ENCODE measurements at regions not wholly inside any gene's neighbourhood (a gene's known extent, or its start where the extent isn't known, plus 50 kb on each side); places are given as distances from the start of the nearest gene placed in this dataset.
"Not testable (repeated sequence)": the region's sequence is repeated elsewhere in the genome, so short reads cannot be mapped to it uniquely, and the experiment has no call there.

DNA sequence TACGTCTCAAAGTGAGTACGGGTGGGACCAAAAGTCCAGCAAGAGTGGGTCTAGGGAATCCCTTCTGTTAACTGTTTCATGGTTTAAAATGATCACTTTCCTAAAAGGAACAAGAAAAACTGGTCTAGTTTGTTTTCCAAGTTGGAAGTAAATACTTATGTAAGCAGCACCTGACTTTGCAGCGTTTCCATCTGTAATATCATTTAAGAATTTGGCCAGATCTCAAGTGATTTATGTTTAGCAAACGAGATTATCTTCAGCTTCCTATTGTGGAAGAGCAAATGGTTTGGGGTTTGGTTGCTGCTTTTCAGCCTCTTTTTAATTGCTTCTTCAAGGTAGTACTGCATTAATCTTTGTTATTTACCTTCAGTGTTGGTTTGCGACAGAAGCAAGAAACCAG lies 50.4 kb downstream of the FHIP1A start:
- DNase-seq (ENCODE audit: extremely low read depth, low read depth, low spot score): no peak

DNA sequence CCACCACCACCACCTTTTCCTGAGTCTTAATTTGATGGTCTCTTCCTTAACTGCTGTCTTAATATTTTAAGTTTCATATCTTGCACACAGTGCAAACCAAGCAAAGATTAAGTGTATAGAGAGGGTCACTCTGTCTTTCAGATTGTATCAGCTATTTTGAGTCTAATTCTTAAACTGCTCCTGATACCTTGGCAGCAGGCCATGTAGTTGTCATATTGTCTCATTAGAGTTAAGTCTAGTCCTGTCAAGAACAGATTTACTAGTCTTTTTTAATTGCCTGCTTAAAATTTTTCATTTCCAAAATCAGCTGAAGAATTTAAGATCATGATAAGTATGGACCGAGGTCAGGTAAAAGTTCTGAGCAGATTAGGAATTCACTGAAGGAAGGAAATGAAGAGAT lies 51.5 kb downstream of the FHIP1A start:
- DNase-seq (ENCODE audit: extremely low read depth, low read depth, low spot score): no peak

DNA sequence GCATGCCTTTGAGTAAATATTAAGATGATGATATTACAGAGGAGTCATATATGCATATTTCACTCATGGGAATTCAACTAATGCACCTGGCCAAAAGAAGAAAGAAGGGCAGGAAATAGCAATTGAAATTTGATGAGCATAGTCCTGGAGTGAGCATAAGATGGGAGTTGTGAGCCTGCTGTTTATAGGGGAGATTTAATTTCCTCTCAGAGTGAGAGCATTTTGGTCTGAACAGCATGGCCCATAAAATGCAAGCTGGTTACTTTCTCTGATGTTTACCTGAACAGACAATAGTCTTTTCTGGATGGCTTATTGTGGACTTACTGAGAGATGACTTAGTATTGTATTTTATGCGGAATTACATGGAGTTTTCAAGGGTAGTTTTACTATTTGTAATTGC lies 53.6 kb downstream of the FHIP1A start:
- no peak for DNase-seq (ENCODE audit: extremely low read depth, low read depth, low spot score)

DNA sequence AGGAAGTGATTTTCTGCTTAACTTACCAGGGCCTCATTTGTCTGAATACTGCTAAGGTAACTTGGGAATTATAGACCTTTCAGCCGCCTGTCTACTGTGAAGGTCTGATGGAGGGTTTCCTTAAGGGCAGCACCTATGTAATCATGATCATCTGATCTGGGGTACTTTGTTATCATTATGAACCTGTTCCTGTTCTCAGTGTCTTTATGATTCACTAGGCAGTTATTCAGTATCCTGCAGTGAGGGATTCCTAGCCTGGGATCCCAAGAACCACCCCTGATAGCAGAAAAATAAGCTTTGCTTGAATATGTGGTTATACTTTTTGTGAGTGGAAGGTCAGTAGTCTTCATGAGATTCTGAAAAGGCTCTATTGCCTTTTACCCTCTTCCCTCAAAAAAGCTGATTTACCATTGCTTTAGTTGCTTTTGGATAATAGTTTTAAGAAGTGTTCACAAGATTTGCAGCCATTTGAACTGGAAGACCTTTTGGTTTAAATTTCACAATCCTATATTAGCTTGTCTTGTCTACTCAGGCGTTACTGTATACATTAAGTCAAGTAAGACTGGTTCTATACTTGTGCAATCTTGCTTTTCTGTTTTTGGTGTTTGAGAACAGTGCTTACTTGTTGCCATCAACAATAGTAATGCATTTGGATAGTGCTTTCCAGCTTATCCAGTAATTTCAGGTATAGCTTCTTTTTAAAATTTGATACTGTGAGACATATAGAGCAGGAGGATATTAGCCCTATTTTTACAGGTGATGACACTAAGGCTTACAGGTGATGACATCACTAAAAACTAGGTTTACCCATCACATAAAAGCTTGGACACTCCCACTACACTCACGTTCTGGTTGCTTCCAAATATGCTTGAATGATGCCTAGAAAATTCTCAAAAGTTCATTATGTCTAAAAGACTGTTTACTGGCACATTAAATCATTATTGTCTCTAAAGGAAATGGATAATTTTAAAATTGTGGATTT lies 60.0 kb downstream of the FHIP1A start:
- no peak for DNase-seq (ENCODE audit: extremely low read depth, low read depth, low spot score)

DNA sequence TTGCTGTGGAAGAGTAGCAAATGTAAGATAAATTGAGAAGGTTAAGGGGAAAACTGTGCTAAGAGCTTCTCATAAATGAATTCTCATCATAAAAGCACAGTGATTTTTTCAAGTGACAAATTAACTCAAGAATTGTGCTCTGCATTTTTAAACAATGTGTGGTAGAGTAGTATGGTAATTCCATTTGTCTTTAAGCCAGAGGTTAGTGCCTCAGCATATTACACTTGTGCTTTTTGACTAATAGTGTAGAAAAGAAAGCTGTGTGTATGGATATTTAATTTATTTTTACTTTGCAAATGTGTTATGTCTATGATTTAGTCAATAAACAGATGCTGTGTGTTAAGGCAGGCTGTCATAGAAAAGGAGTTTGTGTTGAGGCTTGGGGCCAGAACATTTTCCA lies 61.0 kb downstream of the FHIP1A start:
- no peak for DNase-seq (ENCODE audit: extremely low read depth, low read depth, low spot score)

DNA sequence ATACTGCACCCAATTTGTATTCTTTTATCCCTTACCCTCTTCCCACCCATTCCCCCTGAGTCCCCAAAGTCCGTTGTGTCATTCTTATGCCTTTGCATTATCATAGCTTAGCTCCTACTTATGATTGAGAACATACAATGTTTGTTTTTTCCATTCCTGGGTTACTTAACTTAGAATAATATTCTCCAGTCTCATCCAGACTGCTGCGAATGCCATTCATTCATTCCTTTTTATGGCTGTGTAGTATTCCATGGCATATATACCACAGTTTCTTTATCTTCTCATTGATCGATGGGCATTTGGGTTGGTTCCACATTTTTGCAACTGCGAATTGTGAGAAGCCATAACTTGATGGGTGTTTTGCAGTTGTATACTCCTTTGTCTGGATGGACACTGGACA lies 62.8 kb downstream of the FHIP1A start:
- no peak for DNase-seq (ENCODE audit: extremely low read depth, low read depth, low spot score)

DNA sequence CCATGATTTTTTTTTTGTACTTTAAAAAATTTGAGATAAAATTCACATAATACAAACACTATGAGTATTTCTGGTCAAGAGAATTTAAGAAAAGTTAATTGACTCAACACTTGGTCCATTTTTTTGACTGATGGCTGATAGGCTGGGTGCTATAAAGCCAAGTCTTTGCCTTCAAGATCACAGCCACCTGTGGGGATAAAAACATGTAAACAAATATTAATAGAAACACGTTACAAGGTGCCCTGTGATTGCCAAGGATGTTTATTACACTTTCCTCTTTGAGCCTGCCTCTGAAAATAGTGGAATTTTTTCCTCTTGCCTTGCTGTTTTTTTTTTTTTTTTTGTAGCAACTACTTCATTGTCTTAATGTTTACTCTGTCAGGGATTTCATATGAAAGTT lies 63.3 kb downstream of the FHIP1A start:
- no peak for DNase-seq (ENCODE audit: extremely low read depth, low read depth, low spot score)

DNA sequence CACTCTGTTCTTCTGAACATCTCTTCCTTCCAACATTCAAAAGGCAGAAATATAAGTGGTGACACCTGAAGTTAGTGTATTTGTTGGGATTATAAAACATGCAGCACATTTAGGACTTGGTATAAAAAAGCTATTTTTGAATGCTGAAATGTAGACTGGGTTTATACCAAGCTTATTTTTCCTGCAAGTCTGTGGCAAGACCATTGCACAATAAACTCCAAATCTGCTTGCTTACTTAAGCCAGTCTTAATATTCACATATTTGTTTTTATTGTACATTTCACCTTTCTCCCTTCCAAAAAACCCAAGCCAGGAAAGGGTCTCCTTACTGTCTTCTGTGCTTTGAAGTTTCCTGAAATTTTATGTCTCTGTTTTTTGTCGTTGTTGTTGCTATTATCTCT lies 63.7 kb downstream of the FHIP1A start:
- no peak for DNase-seq (ENCODE audit: extremely low read depth, low read depth, low spot score)

DNA sequence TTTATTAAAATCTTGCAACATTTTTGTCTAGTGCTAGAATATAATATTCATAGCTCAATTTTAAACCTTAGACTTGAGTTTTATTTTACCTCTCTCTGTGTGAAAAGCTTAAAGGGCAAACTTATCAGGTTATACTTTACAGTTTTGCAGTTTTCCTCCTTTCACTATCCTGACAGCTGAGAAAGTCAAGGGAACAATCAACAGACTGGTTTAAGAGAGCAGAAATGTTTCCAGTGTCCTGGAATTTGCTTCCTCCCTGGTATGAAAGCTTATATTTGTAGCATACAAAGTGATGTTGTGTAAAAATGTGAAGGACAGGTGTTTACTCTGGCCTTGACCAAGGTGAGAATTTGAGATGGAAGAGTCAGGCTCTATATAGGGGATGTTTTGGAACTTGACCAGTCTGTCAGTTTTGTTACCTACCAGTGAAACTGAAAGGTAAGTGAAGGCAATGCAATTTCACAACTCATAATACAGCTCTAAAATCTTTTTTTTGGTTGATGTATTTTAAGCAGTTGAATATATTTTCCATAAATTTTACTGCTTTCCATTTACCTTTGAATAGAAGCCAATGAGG lies 64.6 kb downstream of the FHIP1A start:
- no peak for DNase-seq (ENCODE audit: extremely low read depth, low read depth, low spot score)

DNA sequence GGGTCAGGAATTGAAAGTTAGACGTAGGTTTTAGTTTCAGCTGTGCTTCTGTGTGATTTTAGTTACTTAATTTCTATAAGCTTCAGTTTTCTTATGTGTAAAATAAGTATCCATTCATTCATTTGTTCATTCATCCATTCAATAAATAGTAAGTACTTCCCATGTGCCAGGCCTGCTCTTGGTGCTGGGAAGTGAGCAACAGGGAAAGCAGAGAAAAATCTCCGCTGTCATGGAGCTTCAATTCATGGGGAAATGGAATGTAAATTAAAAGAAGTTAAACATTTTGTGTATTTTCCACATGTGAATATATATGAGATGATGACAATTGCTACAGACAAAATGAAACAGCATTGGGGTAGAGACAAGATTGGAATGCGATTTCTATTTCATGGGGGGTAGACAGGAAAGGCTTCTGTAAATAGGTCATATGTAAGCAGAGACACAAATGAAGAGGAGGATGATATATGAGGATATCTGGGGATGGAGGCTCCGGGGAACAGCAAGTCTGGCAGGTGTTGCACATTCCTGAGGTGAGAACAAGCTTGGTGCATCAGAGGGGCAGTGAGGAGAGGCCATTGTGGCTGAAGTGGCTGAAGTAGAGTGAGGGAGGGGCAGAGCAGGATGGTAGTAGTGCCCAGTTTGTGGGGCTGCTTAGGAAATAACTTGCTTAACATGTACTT lies 66.2 kb downstream of the FHIP1A start:
- no peak for DNase-seq (ENCODE audit: extremely low read depth, low read depth, low spot score)

DNA sequence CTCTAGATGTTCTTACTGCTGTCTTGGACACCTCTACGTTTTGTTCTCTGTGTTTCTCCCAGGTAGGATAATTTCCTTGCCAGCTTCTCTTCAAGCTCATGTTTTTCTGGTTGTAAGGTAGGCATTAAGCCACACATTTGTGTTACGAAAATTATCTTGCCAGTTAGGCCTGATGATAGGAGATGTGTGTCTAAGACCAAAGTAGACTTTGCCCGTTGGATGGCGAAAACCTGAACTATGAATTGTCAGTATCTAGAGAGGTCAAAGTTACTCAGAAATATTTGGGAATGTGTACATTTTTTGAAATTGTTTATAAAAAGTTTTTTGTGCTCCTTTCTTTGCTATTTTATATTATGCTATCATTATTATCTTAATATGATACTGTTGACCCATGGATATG lies 72.8 kb downstream of the FHIP1A start:
- DNase-seq (ENCODE audit: extremely low read depth, low read depth, low spot score): no peak

DNA sequence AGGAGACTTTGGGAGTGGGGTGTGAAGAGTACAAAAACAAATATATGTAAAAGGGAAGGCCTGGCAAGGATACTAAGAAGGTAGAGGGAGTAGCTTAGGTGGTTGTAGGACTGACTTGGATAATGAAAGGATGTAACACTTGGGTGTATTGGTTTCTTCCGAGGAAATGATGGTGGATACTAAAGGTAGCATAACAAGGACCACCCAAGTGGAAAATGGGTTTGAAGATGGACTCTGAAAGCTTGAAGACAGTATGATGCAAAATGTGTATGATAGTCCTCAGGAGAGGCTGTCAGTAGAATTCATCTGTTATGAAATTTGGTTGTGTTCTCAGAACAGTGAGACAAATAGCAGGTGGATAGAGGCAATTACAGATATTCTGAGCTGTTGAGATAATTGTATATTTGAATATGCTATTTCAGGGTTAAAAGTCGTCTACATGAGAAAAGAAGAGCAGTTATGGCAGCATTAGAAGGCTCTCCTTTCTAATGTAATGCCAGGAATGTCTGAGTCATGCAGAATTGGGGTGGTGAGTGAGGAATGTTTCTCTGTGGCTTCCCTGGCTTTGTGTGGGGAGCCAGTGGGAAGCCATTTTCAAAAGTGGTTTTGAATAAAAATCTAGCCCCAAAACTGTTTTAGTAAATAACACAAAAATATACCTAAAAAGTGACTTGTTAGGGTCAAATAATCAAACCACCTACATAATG lies 75.6 kb downstream of the FHIP1A start:
- no peak for DNase-seq (ENCODE audit: extremely low read depth, low read depth, low spot score)

DNA sequence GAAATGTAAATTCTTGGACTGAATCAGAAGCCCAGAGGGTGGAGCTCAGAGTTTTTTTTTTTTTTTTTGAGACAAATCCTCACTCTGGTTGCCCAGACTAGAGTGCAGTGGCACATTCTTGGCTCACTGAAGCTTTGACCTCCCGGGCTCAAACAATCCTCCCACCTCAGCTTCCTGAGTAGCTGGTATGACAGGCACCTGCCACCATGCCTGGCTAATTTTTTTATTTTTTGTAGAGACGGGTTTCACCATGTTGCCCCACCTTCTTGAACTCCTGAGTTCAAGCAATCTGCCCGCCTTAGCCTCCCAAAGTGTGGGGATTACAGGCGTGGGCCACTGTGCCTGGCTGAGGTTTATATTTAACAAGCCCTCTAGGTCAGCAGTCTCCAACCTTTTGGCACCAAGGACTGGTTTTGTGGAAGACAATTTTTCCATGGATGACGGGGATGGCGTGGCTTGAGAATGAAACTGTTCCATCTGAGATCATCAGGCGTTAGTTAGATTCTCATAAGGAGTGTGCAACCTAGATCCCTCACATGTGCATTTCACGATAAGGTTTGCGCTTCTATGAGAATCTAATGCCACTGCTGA lies 76.7 kb downstream of the FHIP1A start:
- DNase-seq (ENCODE audit: extremely low read depth, low read depth, low spot score): no peak

DNA sequence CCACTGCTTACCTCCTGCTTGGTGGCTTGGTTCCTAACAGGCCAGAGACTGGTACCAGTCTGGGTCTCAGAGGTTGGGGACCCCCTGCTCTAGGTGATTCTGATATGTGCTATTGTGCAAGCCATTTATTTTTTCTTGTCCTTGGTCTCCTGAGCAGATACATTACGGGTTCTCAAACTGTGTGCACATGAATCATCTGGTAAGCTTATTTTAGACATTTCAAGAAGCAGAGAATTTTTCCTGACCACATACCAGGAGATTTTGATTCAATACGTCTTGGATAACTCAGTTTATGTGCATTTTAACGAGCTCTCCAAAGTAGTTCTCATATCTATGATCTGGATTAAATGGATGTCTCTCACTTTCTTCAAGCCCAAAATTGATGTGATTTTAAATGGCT lies 77.2 kb downstream of the FHIP1A start:
- no peak for DNase-seq (ENCODE audit: extremely low read depth, low read depth, low spot score)

DNA sequence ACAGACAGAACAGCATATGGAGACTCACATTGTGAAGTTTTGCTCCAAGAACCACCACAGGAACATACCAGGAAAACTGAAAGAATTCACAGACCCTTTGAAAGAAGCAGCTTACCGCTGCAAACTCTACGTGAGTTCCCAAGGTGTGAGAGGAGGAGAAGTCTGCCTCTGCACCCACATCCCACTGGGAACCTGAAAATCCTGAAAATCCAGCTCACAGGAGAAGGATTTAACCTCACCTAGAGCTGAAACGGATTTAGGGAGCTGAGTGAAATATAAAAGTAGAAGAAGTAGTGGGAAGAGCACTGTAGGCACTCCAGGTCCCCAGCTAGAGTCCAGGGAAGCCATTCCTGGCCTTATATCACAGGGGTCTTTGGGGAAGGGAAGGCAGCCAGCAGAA lies 80.0 kb downstream of the FHIP1A start:
- DNase-seq (ENCODE audit: extremely low read depth, low read depth, low spot score): no peak

DNA sequence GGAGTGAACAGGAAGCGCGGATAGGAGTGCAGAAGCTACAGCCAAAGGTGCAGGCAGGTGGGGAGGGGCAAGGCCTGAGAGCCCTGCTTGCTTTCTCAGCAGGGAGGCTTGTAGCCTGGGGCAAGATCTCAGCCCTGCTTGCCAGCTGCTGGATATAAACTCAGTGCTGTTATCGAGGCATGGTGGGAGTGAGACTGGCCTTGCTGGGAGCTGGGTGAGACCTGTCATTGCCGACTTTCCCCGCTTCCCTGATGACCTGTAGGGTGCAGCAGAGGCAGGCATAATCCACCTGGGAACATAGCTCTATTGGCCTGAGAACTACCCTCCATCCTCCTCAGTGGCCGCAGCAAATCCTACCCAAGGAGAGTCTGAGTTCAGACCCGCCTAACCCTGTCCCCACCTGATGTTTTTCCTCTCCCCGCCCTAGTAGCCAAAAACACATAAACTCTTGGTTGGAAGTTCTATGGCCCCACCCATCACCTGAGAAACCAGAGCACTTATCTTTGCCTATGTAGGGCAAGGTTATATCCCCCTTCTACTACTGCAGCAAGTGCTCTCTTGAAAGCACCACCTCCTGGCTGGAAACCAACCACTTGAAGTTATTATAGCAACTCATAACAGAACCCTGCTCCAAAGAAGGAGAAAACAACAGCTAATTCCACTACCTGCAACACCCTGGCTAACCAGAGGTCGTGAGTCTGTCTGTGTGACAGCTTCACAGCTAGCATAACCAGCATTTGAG lies 80.7 kb downstream of the FHIP1A start:
- DNase-seq (ENCODE audit: extremely low read depth, low read depth, low spot score): no peak

DNA sequence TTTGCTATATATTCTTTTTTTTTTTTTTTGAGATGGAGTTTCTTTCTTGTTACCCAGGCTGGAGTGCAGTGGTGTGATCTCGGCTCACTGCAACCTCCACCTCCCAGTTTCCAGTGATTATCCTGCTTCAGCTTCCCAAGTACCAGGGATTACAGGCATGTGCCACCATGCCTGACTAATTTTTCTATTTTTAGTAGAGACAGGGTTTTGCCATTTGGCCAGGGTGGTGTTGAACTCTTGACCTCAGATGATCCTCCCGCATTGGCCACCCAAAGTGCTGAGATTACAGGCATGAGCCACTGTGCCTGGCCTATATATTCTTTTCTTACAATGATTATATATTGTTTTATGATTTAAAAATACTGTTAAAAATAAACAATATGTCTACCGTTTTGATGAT lies 86.6 kb downstream of the FHIP1A start:
- not testable (repeated sequence) for DNase-seq (ENCODE audit: extremely low read depth, low read depth, low spot score)

DNA sequence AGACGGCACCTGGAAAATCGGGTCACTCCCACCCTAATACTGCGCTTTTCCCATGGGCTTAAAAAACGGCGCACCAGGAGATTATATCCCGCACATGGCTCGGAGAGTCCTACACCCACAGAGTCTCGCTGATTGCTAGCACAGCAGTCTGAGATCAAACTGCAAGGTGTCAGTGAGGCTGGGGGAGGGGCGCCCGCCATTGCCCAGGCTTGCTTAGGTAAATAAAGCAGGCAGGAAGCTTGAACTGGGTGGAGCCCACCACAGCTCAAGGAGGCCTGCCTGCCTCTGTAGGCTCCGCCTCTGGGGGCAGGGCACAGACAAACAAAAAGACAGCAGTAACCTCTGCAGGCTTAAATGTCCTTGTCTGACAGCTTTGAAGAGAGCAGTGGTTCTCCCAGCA lies 102.6 kb downstream of the FHIP1A start:
- DNase-seq (ENCODE audit: extremely low read depth, low read depth, low spot score): not testable (repeated sequence)

DNA sequence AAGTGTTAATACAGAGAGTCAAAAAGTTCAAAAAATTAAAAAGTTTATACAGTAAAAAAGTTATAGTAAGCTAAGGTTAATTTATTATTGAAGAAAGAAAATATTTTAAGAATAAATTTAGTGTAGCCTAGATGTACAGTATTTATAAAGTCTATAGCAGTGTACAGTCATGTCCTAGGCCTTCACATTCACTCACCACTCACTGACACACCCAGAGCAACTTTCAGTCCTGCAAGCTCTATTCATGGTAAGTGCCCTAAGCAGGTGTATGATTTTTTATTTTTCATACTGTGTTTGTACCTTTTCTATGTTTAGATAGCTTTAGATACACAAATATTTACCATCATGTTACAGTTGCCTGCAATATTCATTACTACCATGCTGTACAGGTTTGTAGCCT lies 108.9 kb downstream of the FHIP1A start:
- no peak for DNase-seq (ENCODE audit: extremely low read depth, low read depth, low spot score)

DNA sequence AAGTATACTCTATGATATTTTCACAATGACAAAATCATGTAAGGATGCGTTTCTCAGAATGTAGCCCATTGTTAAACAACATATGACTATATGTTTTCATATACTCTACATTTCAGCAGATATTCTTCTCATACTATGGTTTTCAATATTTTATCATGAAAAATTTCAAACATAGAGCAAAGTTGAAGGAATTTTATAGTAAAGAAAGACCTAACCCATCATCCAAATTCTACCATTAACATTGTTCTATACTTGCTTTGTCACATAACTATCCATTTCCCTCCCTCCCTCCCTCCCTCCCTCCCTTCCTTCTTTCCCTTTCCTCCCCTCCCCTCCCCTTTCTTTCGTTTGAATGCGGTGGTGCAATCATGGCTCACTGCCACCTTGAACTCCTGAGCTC lies 109.4 kb downstream of the FHIP1A start:
- DNase-seq (ENCODE audit: extremely low read depth, low read depth, low spot score): no peak
